IMR-90 (cell line): ENCODE measurements at regions not wholly inside any gene's neighbourhood (a gene's known extent, or its start where the extent isn't known, plus 50 kb on each side); places are given as distances from the start of the nearest gene placed in this dataset.

Experiments
- ATAC-seq: fragments of 200-7000 bp; cut with Tn5 transposase; 2 replicates; pipeline ENCODE4 v1.9.1; 2020; ENCODE audit warnings: low read depth, mild to moderate bottlenecking, moderate library complexity
- BruUV-seq: library from RNA; stranded (reverse); fragments of 400-500 nt; replicated peaks from 2 replicates; lab custom pipeline; 2021; lab: Mats Ljungman, UMichigan
- CTCF ChIA-PET: fragments of 300-600 bp; formaldehyde crosslinking; extraction: SDS; loops from one replicate; lab custom pipeline; 2021; ENCODE audit warnings: antibody characterized with exemption; lab: Yijun Ruan, JAX
- POLR2A ChIA-PET: fragments of 300-600 bp; sonication (Branson Sonifier 250); formaldehyde crosslinking; loops from one replicate; lab custom pipeline; 2022; ENCODE audit warnings: antibody characterized with exemption; ENCODE audit not compliant: unreplicated experiment; lab: Charles Lee
- DNase-seq: peaks from one replicate; pipeline ENCODE4 v3.0.0; 2013
- H2AFZ ChIP-seq: replicated peaks from 2 replicates; pipeline ENCODE3; 2013; ENCODE audit warnings: low read length, mild to moderate bottlenecking; ENCODE audit not compliant: poor library complexity
- H2AK5ac ChIP-seq: 2 replicates; pipeline ENCODE4 v1.6.1; 2013; ENCODE audit warnings: low read depth, low read length, inconsistent platforms
- H2AK9ac ChIP-seq: replicated peaks from 2 replicates; pipeline ENCODE3; 2013; ENCODE audit warnings: mild to moderate bottlenecking, low read depth, low read length, moderate library complexity; ENCODE audit not compliant: poor library complexity
- H2BK120ac ChIP-seq: 2 replicates; pipeline ENCODE4 v1.6.1; 2013; ENCODE audit warnings: low read depth, low read length, inconsistent platforms
- H2BK15ac ChIP-seq: 3 replicates; pipeline ENCODE4 v1.6.1; 2013; ENCODE audit warnings: low read depth, low read length, inconsistent platforms
- H2BK20ac ChIP-seq: 2 replicates; pipeline ENCODE4 v1.6.1; 2013; ENCODE audit warnings: low read depth, mild to moderate bottlenecking, inconsistent platforms, low read length, moderate library complexity
- H2BK5ac ChIP-seq: 2 replicates; pipeline ENCODE4 v1.6.1; 2013; ENCODE audit warnings: mild to moderate bottlenecking, low read depth, low read length, inconsistent platforms; ENCODE audit not compliant: poor library complexity, severe bottlenecking
- H3K14ac ChIP-seq: replicated peaks from 2 replicates; pipeline ENCODE4 v1.6.1; 2013; ENCODE audit warnings: low read depth, low read length, inconsistent platforms
- H3K18ac ChIP-seq: 2 replicates; pipeline ENCODE4 v1.6.1; 2013; ENCODE audit warnings: low read depth, low read length, control low read depth
- H3K23ac ChIP-seq: 2 replicates; pipeline ENCODE4 v1.6.1; 2013; ENCODE audit warnings: low read depth, low read length, inconsistent platforms
- H3K27ac ChIP-seq: 2 replicates; pipeline ENCODE4 v1.5.1; 2013; ENCODE audit warnings: mild to moderate bottlenecking, control low read depth, low read length; ENCODE audit not compliant: insufficient read depth
- H3K27me3 ChIP-seq: 2 replicates; pipeline ENCODE4 v1.6.1; 2013; ENCODE audit warnings: low read length; ENCODE audit not compliant: control insufficient read depth, insufficient read depth
- H3K36me3 ChIP-seq: 2 replicates; pipeline ENCODE4 v1.6.1; 2013; ENCODE audit warnings: low read length, mixed read lengths; ENCODE audit not compliant: control insufficient read depth, insufficient read depth
- H3K4ac ChIP-seq: 2 replicates; pipeline ENCODE4 v1.6.1; 2013; ENCODE audit warnings: low read depth, low read length, inconsistent platforms
- H3K4me1 ChIP-seq: 2 replicates; pipeline ENCODE4 v1.6.1; 2013; ENCODE audit warnings: low read length, mixed read lengths; ENCODE audit not compliant: control insufficient read depth, insufficient read depth
- H3K4me2 ChIP-seq: 2 replicates; pipeline ENCODE4 v1.6.1; 2013; ENCODE audit warnings: low read depth, mild to moderate bottlenecking, control low read depth, low read length, moderate library complexity
- H3K4me3 ChIP-seq: 2 replicates; pipeline ENCODE4 v1.5.1; 2013; ENCODE audit warnings: low read depth, mild to moderate bottlenecking, control low read depth, low read length, moderate library complexity; ENCODE audit not compliant: insufficient read depth
- H3K56ac ChIP-seq: 2 replicates; pipeline ENCODE4 v1.6.1; 2013; ENCODE audit warnings: low read length, inconsistent platforms; ENCODE audit not compliant: insufficient read depth; ENCODE audit errors: extremely low read depth
- H3K79me1 ChIP-seq, 2 experiments: 2 replicates each; pipeline ENCODE4 v1.6.1; 2013; ENCODE audit warnings: low read length in 2 of 2, inconsistent platforms in 1 of 2, low read depth in 1 of 2
- H3K9ac ChIP-seq: 2 replicates; pipeline ENCODE4 v1.6.1; 2013; ENCODE audit warnings: low read depth, low read length, control low read depth
- H3K9me1 ChIP-seq: 2 replicates; pipeline ENCODE4 v1.6.1; 2013; ENCODE audit warnings: low read length, inconsistent platforms; ENCODE audit not compliant: insufficient read depth
- H3K9me3 ChIP-seq: 2 replicates; pipeline ENCODE4 v1.6.1; 2013; ENCODE audit warnings: low read length; ENCODE audit not compliant: control insufficient read depth, insufficient read depth
- H4K20me1 ChIP-seq: 2 replicates; pipeline ENCODE4 v1.6.1; 2013; ENCODE audit warnings: low read length, inconsistent platforms; ENCODE audit not compliant: insufficient read depth
- H4K5ac ChIP-seq: 2 replicates; pipeline ENCODE4 v1.6.1; 2013; ENCODE audit warnings: mild to moderate bottlenecking, low read depth, low read length, control low read depth
- H4K8ac ChIP-seq, 2 experiments: 2 replicates each; pipeline ENCODE4 v1.6.1; 2013; ENCODE audit warnings: low read depth in 2 of 2, low read length in 2 of 2, control low read depth in 1 of 2, inconsistent platforms in 1 of 2
- H4K91ac ChIP-seq: 2 replicates; pipeline ENCODE4 v1.6.1; 2013; ENCODE audit warnings: low read depth, low read length, inconsistent platforms; ENCODE audit not compliant: insufficient read depth
- BHLHE40 ChIP-seq: fragments of 150-350 bp; IDR thresholded peaks from 2 replicates; pipeline ENCODE4 v1.6.1; 2016; ENCODE audit warnings: mild to moderate bottlenecking, low read depth, low read length
- CEBPB ChIP-seq: IDR thresholded peaks from 2 replicates; pipeline ENCODE4 v1.6.1; 2012; ENCODE audit warnings: low read depth, low read length, improper control_type of control experiment
- CHD1 ChIP-seq: IDR thresholded peaks from 2 replicates; pipeline ENCODE4 v1.6.1; 2012; ENCODE audit warnings: low read depth, low read length, improper control_type of control experiment
- FOS ChIP-seq: fragments of 150-350 bp; IDR thresholded peaks from 2 replicates; pipeline ENCODE4 v1.6.1; 2016; ENCODE audit warnings: low read depth, low read length
- MAFK ChIP-seq: IDR thresholded peaks from 2 replicates; pipeline ENCODE4 v1.6.1; 2012; ENCODE audit warnings: low read depth, low read length, improper control_type of control experiment
- MAZ ChIP-seq: IDR thresholded peaks from 2 replicates; pipeline ENCODE4 v1.6.1; 2012; ENCODE audit warnings: low read depth, mild to moderate bottlenecking, low read length, improper control_type of control experiment, moderate library complexity, borderline replicate concordance
- MXI1 ChIP-seq: IDR thresholded peaks from 2 replicates; pipeline ENCODE4 v1.6.1; 2012; ENCODE audit warnings: low read depth, mild to moderate bottlenecking, low read length, moderate library complexity, borderline replicate concordance
- NFE2L2 ChIP-seq: fragments of 150-350 bp; IDR thresholded peaks from 2 replicates; pipeline ENCODE4 v1.6.1; 2016; ENCODE audit warnings: low read depth, mild to moderate bottlenecking, low read length
- POLR2A ChIP-seq: IDR thresholded peaks from 2 replicates; pipeline ENCODE4 v1.6.1; 2012; ENCODE audit warnings: mild to moderate bottlenecking, low read depth, low read length
- RAD21 ChIP-seq: IDR thresholded peaks from 2 replicates; pipeline ENCODE4 v1.6.1; 2012; ENCODE audit warnings: low read length, improper control_type of control experiment
- RCOR1 ChIP-seq: IDR thresholded peaks from 2 replicates; pipeline ENCODE4 v1.6.1; 2012; ENCODE audit warnings: mild to moderate bottlenecking, low read length, improper control_type of control experiment; ENCODE audit not compliant: insufficient replicate concordance
- RFX5 ChIP-seq: IDR thresholded peaks from 2 replicates; pipeline ENCODE4 v1.8.0; 2012; ENCODE audit warnings: low read depth, mild to moderate bottlenecking, low read length, moderate library complexity
- SMC3 ChIP-seq: fragments of 150-350 bp; IDR thresholded peaks from 2 replicates; pipeline ENCODE4 v1.6.1; 2016; ENCODE audit warnings: low read depth, mild to moderate bottlenecking, antibody characterized with exemption, low read length, moderate library complexity
- WGBS, 2 experiments: methylation state at CpG; one replicate each; pipeline versions ENCODE4 v1.1.5 to v1.1.7; 2013; ENCODE audit warnings: missing lambda C conversion rate in 2 of 2; ENCODE audit not compliant: insufficient read length in 1 of 2; ENCODE audit errors: extremely low coverage in 2 of 2; 5-methylcytosine and 5-hydroxymethylcytosine counted together
- dilution Hi-C: fragments of 300-500 bp; cut with HindIII; formaldehyde crosslinking; loops from one replicate; pipeline ENCODE4 v1.14.3; 2018; ENCODE audit warnings: low sequenced_read_pairs; ENCODE audit not compliant: unreplicated experiment
- in situ Hi-C: fragments of 300-500 bp; cut with MboI; formaldehyde crosslinking; loops from 3 replicates; pipeline ENCODE4 v1.14.3; 2019; ENCODE audit warnings: low sequenced_read_pairs, inconsistent platforms, mixed read lengths
- intact Hi-C: fragments of 100-400 bp; cut with micrococcal nuclease; formaldehyde crosslinking; loops from 2 replicates; pipeline ENCODE4 v1.10.0; 2022
- TF ChIP-seq, protein P1 (sequence below): conservative IDR thresholded peaks from 2 replicates; pipeline ENCODE4 v1.5.1; 2012; ENCODE audit warnings: mild to moderate bottlenecking, low read depth, low read length, improper control_type of control experiment
- TF ChIP-seq, protein P2 (sequence below): fragments of 150-350 bp; IDR thresholded peaks from 2 replicates; pipeline ENCODE4 v1.6.1; 2016; ENCODE audit warnings: low read depth, mild to moderate bottlenecking, low read length, moderate library complexity, borderline replicate concordance
- TF ChIP-seq, protein P3 (sequence below): fragments of 150-350 bp; IDR thresholded peaks from 2 replicates; pipeline ENCODE4 v1.6.1; 2017; ENCODE audit warnings: mild to moderate bottlenecking, antibody characterized with exemption, low read length, low read depth

DNA sequence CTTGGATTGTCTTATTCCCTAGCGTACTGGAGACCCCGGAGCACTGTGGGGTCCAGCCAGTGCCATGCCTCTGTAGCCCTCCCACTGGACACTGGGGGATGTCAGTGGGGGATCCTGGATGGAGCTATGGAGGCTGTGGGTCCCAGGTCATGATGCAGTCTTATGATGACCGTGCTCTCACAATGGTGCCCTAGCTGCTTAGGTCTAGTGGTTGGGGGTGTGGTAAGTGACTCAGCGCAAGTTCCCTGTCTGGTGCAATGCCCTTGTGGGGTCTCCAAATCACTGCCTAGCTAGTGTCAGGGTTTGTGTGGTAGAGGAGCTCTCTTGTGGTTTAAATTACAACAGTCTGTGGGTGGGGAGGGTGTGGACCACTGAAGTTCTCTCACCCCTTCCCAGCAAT is 135.4 kb downstream of the CDC5L start:
- dilution Hi-C loops (no loop called here), in situ Hi-C loops (no loop called here), intact Hi-C loops (no loop called here)
- Histone ChIP-seq H3K4me2 (no peak overlapping the region), H3K56ac (no peak overlapping the region), H4K91ac (no peak overlapping the region), H3K27ac (no peak overlapping the region), H3K9ac (no peak overlapping the region), H3K4me3 (no peak overlapping the region), H3K36me3 (no peaks in the 10 kb centered on the region), H3K18ac (no peak overlapping the region), H2BK5ac (no peak overlapping the region), H3K23ac (no peak overlapping the region), H4K5ac (no peak overlapping the region), H2BK20ac (no peak overlapping the region), H2AFZ (no peak overlapping the region), H2AK5ac (no peak overlapping the region), H3K9me1 (no peaks in the 10 kb centered on the region), H2AK9ac (no peak overlapping the region), H2BK15ac (no peak overlapping the region), H4K20me1 (no peaks in the 10 kb centered on the region; the same call in 1 of the 2 replicates), H3K14ac (no peak overlapping the region), H3K27me3 (peaks cover 21% of the 10 kb centered on the region), H3K4ac (no peak overlapping the region), H4K8ac (no peak overlapping the region), H2BK120ac (no peak overlapping the region), H3K9me3 (peaks cover 2% of the 10 kb centered on the region; the same call in 1 of the 2 replicates), H3K4me1 (no peaks in the 10 kb centered on the region), H3K79me1 (no peaks in the 10 kb centered on the region)
- ChIA-PET POLR2A (interaction anchor here (0.6 kb wide), 1 partner anchor 8 kb away, joined by 3 read pairs; no protein-coding TSS in a partner anchor), CTCF (interaction anchor here (0.9 kb wide), 1 partner anchor 25 kb away, joined by 3 read pairs; no protein-coding TSS in a partner anchor)
- DNase-seq (no peak), ATAC-seq (no peak)
- 100% methylated on average over 1 of the region's 4 CpGs; no CpG with 5 or more reads in 1 of the 2 experiments for WGBS, 2 experiments
- TF ChIP-seq FOS (no peak), MXI1 (no peak), NFE2L2 (no peak), MAZ (no peak), MAFK (no peak), RFX5 (no peak), SMC3 (no peak), RAD21 (no peak), CEBPB (no peak), POLR2A (no peak), BHLHE40 (no peak), CHD1 (no peak), RCOR1 (no peak)
- TF ChIP-seq, protein P1, sequence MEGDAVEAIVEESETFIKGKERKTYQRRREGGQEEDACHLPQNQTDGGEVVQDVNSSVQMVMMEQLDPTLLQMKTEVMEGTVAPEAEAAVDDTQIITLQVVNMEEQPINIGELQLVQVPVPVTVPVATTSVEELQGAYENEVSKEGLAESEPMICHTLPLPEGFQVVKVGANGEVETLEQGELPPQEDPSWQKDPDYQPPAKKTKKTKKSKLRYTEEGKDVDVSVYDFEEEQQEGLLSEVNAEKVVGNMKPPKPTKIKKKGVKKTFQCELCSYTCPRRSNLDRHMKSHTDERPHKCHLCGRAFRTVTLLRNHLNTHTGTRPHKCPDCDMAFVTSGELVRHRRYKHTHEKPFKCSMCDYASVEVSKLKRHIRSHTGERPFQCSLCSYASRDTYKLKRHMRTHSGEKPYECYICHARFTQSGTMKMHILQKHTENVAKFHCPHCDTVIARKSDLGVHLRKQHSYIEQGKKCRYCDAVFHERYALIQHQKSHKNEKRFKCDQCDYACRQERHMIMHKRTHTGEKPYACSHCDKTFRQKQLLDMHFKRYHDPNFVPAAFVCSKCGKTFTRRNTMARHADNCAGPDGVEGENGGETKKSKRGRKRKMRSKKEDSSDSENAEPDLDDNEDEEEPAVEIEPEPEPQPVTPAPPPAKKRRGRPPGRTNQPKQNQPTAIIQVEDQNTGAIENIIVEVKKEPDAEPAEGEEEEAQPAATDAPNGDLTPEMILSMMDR, result no peak
- TF ChIP-seq, protein P2, sequence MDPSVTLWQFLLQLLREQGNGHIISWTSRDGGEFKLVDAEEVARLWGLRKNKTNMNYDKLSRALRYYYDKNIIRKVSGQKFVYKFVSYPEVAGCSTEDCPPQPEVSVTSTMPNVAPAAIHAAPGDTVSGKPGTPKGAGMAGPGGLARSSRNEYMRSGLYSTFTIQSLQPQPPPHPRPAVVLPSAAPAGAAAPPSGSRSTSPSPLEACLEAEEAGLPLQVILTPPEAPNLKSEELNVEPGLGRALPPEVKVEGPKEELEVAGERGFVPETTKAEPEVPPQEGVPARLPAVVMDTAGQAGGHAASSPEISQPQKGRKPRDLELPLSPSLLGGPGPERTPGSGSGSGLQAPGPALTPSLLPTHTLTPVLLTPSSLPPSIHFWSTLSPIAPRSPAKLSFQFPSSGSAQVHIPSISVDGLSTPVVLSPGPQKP, result no peak
- TF ChIP-seq, protein P3, sequence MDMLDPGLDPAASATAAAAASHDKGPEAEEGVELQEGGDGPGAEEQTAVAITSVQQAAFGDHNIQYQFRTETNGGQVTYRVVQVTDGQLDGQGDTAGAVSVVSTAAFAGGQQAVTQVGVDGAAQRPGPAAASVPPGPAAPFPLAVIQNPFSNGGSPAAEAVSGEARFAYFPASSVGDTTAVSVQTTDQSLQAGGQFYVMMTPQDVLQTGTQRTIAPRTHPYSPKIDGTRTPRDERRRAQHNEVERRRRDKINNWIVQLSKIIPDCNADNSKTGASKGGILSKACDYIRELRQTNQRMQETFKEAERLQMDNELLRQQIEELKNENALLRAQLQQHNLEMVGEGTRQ, result no peak
- no TSS peak for BruUV-seq
